ENCODE measurements at regions not wholly inside any gene's neighbourhood (a gene's known extent, or its start where the extent isn't known, plus 50 kb on each side); places are given as distances from the start of the nearest gene placed in this dataset.

DNA sequence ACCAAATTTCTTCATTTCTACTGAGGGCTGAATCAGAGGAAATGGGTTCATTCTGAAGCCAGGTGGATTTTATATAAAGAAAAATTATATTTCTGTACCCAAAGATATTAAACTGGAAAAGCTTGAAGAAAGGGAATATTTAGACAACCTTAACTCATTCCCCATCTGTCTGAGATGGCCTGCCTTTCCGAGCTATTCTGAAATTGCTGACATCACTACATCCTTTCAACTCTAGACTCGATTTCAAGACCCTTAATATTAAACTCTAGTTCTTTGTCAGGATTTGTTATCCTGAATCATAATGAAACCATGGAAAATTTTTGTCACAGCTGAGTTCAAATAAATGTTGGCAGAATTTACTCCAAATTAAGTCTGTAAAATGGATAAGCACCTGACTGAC lies 818.5 kb upstream of the SEMA6A start:
- TF ChIP-seq EZH2phosphoT487 (IDR thresholded peaks at IDR 0.05) (no peak), EZH2 (IDR thresholded peaks at IDR 0.05) (no peak)
- TF ChIP-seq, protein P1, sequence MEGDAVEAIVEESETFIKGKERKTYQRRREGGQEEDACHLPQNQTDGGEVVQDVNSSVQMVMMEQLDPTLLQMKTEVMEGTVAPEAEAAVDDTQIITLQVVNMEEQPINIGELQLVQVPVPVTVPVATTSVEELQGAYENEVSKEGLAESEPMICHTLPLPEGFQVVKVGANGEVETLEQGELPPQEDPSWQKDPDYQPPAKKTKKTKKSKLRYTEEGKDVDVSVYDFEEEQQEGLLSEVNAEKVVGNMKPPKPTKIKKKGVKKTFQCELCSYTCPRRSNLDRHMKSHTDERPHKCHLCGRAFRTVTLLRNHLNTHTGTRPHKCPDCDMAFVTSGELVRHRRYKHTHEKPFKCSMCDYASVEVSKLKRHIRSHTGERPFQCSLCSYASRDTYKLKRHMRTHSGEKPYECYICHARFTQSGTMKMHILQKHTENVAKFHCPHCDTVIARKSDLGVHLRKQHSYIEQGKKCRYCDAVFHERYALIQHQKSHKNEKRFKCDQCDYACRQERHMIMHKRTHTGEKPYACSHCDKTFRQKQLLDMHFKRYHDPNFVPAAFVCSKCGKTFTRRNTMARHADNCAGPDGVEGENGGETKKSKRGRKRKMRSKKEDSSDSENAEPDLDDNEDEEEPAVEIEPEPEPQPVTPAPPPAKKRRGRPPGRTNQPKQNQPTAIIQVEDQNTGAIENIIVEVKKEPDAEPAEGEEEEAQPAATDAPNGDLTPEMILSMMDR (IDR thresholded peaks at IDR 0.05): no peak

Measured in neural progenitor cell (in vitro differentiated cells).